ENCODE measurements at regions not wholly inside any gene's neighbourhood (a gene's known extent, or its start where the extent isn't known, plus 50 kb on each side); places are given as distances from the start of the nearest gene placed in this dataset.

DNA sequence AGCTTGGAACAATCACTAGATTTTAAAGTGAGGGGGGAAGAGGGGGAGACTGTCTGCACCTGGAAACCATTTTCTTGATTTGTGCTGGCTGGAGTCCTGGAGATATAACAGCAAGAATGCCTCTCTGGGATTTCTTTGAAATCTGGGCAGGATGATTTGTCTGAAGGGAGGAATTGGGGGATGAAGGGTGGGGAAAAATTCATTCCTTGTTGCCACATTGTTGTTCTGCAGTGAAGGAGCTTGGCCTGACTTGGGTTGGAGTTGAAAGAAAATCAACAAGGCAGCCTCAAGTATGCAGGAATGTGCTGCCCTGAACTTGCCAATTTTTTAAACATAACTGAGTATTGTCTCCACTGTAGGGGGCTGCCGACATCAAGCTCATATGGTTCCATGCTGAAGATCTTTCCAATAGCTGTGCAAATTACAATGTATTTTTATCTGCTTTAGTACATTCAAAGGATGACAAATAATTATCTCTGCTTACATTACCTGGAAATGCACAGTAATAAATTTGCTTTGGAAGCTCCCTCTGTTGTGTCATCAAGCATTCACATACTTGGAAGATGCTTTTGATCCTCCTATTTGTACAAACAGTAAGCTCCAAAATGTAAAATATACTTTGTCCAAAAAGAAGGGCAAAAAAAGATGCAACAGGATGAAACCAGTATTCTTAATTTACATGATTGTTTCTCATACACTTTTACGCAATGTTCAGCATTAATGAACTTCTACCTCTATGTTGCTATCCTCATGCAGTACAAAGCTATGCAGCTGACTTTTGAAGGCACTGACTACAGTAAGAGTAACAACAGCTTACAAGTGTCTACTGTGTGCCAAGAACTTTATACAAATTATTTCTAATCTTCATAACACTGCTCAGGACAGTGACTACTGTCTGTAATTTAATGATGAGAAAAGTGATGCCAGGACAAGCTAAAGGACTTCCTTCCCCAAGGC, 627.9 kb upstream of the KLF12 start:
- Histone ChIP-seq H3K4me1 (ENCODE audit: control insufficient read depth, low read depth, low read length) (peaks cover 2% of the 10 kb centered on the region), H3K36me3 (ENCODE audit: control insufficient read depth, insufficient read depth, low read length) (no peaks in the 10 kb centered on the region), H3K23ac (ENCODE audit: low read length) (no peak overlapping the region), H3K79me2 (ENCODE audit: control insufficient read depth, insufficient read depth, low read length) (no peaks in the 10 kb centered on the region), H3K27me3 (ENCODE audit: insufficient read depth, low read length, poor library complexity) (no peaks in the 10 kb centered on the region), H2BK120ac (ENCODE audit: low read depth, low read length) (no peak overlapping the region), H3K56ac (ENCODE audit: low read length) (no peak overlapping the region), H2BK15ac (replicated peaks; ENCODE audit: low read depth) (no peak overlapping the region), H3K79me1 (ENCODE audit: low read length) (no peaks in the 10 kb centered on the region), H3K4ac (ENCODE audit: low read depth, low read length) (no peak overlapping the region), H3K4me3 (ENCODE audit: low read length) (no peak overlapping the region), H2AK5ac (ENCODE audit: low read length) (no peak overlapping the region), H3K9ac (ENCODE audit: low read length) (no peak overlapping the region), H4K5ac (ENCODE audit: low read length) (no peak overlapping the region), H2BK5ac (ENCODE audit: low read length) (no peak overlapping the region), H3K18ac (ENCODE audit: low read length) (no peak overlapping the region), H3K4me2 (ENCODE audit: low read length) (no peak overlapping the region), H4K8ac (ENCODE audit: low read depth, low read length) (peak overlapping the region; percentile 5), H3K27ac (ENCODE audit: low read depth, low read length) (no peak overlapping the region)
- DNase-seq, result peak; percentile 9
- no CpG with 5 or more reads among the region's 2 CpGs for WGBS (ENCODE audit: extremely low coverage, insufficient coverage, low lambda C conversion rate)

DNA sequence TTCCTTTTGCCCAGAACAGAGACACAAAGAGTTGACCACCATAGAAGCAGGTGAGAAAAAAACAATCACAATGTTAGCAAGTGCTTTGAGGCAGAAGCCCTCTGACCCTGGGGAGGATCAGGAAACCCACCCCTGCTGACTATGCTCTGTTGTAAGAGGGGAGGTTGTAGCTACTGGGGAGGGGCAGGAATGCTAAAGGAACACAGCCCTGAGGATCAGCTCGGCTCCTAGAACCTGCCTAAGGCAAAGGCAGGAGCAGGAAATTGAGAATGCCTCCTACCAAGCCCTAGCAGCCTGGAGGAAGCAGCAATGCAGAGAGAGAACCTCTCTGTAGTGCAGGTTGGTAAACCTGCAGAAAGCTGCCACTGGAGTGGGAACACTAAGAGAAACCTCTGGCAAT, 624.0 kb upstream of the KLF12 start:
- WGBS (ENCODE audit: extremely low coverage, insufficient coverage, low lambda C conversion rate), result no CpG with 5 or more reads among the region's 1 CpG
- peak; percentile 77 for DNase-seq
- H3K27ac ChIP-seq (ENCODE audit: low read depth, low read length), result no peak overlapping the region

DNA sequence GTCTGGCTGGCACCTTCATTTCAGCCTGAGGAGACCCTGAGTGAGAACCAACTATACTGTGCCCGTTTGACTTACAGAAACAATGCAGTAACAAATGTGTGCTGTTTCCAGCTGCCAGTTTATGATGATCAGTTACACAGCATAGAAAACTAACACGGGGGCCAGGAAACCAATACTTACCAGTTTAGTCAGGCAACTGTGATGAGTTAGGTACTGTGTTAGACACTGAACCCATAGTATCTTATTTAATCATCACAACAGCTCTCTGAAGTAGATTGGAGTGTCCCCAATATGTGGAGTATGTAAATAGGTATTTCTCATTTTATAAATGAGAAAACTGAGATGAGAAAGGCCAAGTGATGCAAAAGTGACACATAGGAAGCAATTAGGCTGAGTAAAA, 620.9 kb upstream of the KLF12 start:
- Histone ChIP-seq H3K27me3 (ENCODE audit: insufficient read depth, low read length, poor library complexity) (no peaks in the 10 kb centered on the region), H3K4me1 (ENCODE audit: control insufficient read depth, low read depth, low read length) (no peaks in the 10 kb centered on the region), H3K4me3 (ENCODE audit: low read length) (no peak overlapping the region), H2AK5ac (ENCODE audit: low read length) (no peak overlapping the region), H3K56ac (ENCODE audit: low read length) (no peak overlapping the region), H2BK5ac (ENCODE audit: low read length) (no peak overlapping the region), H3K4ac (ENCODE audit: low read depth, low read length) (no peak overlapping the region), H4K5ac (ENCODE audit: low read length) (no peak overlapping the region), H3K4me2 (ENCODE audit: low read length) (no peak overlapping the region), H3K18ac (ENCODE audit: low read length) (no peak overlapping the region), H3K27ac (ENCODE audit: low read depth, low read length) (no peak overlapping the region), H2BK15ac (replicated peaks; ENCODE audit: low read depth) (no peak overlapping the region), H3K23ac (ENCODE audit: low read length) (no peak overlapping the region), H3K79me1 (ENCODE audit: low read length) (no peaks in the 10 kb centered on the region), H3K36me3 (ENCODE audit: control insufficient read depth, insufficient read depth, low read length) (no peaks in the 10 kb centered on the region), H3K79me2 (ENCODE audit: control insufficient read depth, insufficient read depth, low read length) (no peaks in the 10 kb centered on the region), H4K8ac (ENCODE audit: low read depth, low read length) (no peak overlapping the region), H2BK120ac (ENCODE audit: low read depth, low read length) (no peak overlapping the region), H3K9ac (ENCODE audit: low read length) (no peak overlapping the region)
- no peak for DNase-seq
- WGBS (ENCODE audit: extremely low coverage, insufficient coverage, low lambda C conversion rate), result no CpG with 5 or more reads among the region's 2 CpGs

More for the DNA sequence above, 624.0 kb upstream of the KLF12 start:
- Histone ChIP-seq H3K4ac (ENCODE audit: low read depth, low read length) (no peak overlapping the region), H3K56ac (ENCODE audit: low read length) (peak overlapping the region; percentile 6), H4K8ac (ENCODE audit: low read depth, low read length) (no peak overlapping the region), H3K4me1 (ENCODE audit: control insufficient read depth, low read depth, low read length) (peaks cover 2% of the 10 kb centered on the region), H4K5ac (ENCODE audit: low read length) (no peak overlapping the region), H3K4me2 (ENCODE audit: low read length) (no peak overlapping the region), H2AK5ac (ENCODE audit: low read length) (no peak overlapping the region), H3K27me3 (ENCODE audit: insufficient read depth, low read length, poor library complexity) (no peaks in the 10 kb centered on the region), H3K79me2 (ENCODE audit: control insufficient read depth, insufficient read depth, low read length) (no peaks in the 10 kb centered on the region), H3K4me3 (ENCODE audit: low read length) (no peak overlapping the region), H2BK5ac (ENCODE audit: low read length) (no peak overlapping the region), H3K18ac (ENCODE audit: low read length) (no peak overlapping the region), H2BK120ac (ENCODE audit: low read depth, low read length) (no peak overlapping the region), H3K9ac (ENCODE audit: low read length) (no peak overlapping the region), H3K36me3 (ENCODE audit: control insufficient read depth, insufficient read depth, low read length) (no peaks in the 10 kb centered on the region), H3K79me1 (ENCODE audit: low read length) (no peaks in the 10 kb centered on the region), H3K23ac (ENCODE audit: low read length) (no peak overlapping the region), H2BK15ac (replicated peaks; ENCODE audit: low read depth) (no peak overlapping the region)

DNA sequence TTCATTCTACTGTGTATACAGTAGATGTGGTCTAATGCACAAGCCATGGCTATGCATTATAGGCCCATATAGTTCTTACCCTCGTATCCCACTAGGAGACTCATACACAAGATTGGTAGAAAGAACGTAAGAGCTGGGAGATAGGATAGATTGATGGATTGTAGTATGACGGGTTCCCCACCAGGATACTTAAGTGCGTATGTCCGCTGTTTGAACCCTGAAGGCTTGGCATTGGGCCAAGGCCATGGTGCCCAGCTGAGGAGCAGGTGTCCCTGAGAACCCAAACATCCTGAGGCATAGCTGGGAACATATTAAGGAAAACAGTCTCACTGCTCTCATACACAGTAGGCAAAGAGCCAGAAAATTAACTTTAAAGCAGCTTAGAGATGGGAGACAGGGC, 617.5 kb upstream of the KLF12 start:
- no peak overlapping the region for H2BK5ac ChIP-seq (ENCODE audit: low read length)
- WGBS (ENCODE audit: extremely low coverage, insufficient coverage, low lambda C conversion rate), result no CpG with 5 or more reads among the region's 5 CpGs
- no peak overlapping the region for H3K4ac ChIP-seq (ENCODE audit: low read depth, low read length)
- no peak overlapping the region for H3K18ac ChIP-seq (ENCODE audit: low read length)
- H3K27me3 ChIP-seq (ENCODE audit: insufficient read depth, low read length, poor library complexity), result no peaks in the 10 kb centered on the region
- H3K79me1 ChIP-seq (ENCODE audit: low read length), result no peaks in the 10 kb centered on the region
- H3K4me1 ChIP-seq (ENCODE audit: control insufficient read depth, low read depth, low read length), result no peaks in the 10 kb centered on the region
- no peak overlapping the region for H3K56ac ChIP-seq (ENCODE audit: low read length)
- no peak overlapping the region for H2BK120ac ChIP-seq (ENCODE audit: low read depth, low read length)
- no peak overlapping the region for H3K4me3 ChIP-seq (ENCODE audit: low read length)
- no peak overlapping the region for H3K27ac ChIP-seq (ENCODE audit: low read depth, low read length)
- no peaks in the 10 kb centered on the region for H3K79me2 ChIP-seq (ENCODE audit: control insufficient read depth, insufficient read depth, low read length)
- H4K5ac ChIP-seq (ENCODE audit: low read length), result no peak overlapping the region
- no peak overlapping the region for H2AK5ac ChIP-seq (ENCODE audit: low read length)
- H3K36me3 ChIP-seq (ENCODE audit: control insufficient read depth, insufficient read depth, low read length), result no peaks in the 10 kb centered on the region
- H2BK15ac ChIP-seq (replicated peaks; ENCODE audit: low read depth), result no peak overlapping the region
- no peak overlapping the region for H4K8ac ChIP-seq (ENCODE audit: low read depth, low read length)
- H3K23ac ChIP-seq (ENCODE audit: low read length), result no peak overlapping the region
- DNase-seq, result no peak
- no peak overlapping the region for H3K9ac ChIP-seq (ENCODE audit: low read length)
- H3K4me2 ChIP-seq (ENCODE audit: low read length), result no peak overlapping the region

DNA sequence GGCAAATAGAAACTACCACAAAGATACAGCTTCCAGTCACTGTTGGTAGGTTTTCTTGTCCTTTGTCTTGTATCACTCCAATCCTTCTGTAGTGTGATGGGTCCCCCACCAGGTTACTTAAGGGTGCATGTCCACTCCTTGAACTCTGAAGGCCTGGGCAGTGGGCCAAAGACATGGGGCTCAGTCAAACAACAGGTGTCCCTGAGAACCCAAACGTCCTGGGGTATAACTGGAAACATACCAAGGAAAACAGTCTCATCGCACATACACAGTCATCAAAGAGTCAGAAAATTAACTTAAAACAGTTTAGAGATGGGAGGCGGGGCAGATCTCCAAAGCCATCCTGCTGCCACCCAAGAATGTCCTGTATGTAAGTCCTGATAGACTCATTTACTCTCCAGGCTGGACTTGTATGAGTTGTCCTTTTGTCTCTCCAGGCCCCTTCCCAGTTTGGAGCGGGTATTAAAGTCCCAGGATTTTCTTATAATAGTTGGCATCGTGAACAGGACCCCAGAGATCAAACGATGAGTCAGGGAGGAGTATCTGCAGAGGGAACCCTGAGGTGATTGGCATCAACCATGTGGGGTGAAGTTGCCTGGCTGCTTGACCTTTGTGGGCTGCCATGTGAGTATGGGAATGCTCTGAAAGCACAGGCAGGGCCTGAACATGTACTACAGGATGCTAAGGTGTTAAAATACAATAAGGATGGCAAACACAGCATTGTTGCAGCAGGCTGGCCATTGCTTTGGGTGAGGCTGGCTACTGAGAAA, 613.2 kb upstream of the KLF12 start:
- no peak overlapping the region for H3K4me3 ChIP-seq (ENCODE audit: low read length)
- H3K79me1 ChIP-seq (ENCODE audit: low read length), result no peaks in the 10 kb centered on the region
- H3K4me2 ChIP-seq (ENCODE audit: low read length), result no peak overlapping the region
- no peak overlapping the region for H2BK120ac ChIP-seq (ENCODE audit: low read depth, low read length)
- H3K9ac ChIP-seq (ENCODE audit: low read length), result no peak overlapping the region
- no peaks in the 10 kb centered on the region for H3K27me3 ChIP-seq (ENCODE audit: insufficient read depth, low read length, poor library complexity)
- no peak overlapping the region for H2AK5ac ChIP-seq (ENCODE audit: low read length)
- H3K4me1 ChIP-seq (ENCODE audit: control insufficient read depth, low read depth, low read length), result no peaks in the 10 kb centered on the region
- no peak overlapping the region for H3K27ac ChIP-seq (ENCODE audit: low read depth, low read length)
- no peak overlapping the region for H3K56ac ChIP-seq (ENCODE audit: low read length)
- no peaks in the 10 kb centered on the region for H3K36me3 ChIP-seq (ENCODE audit: control insufficient read depth, insufficient read depth, low read length)
- no peak overlapping the region for H4K5ac ChIP-seq (ENCODE audit: low read length)
- H3K23ac ChIP-seq (ENCODE audit: low read length), result no peak overlapping the region
- DNase-seq, result no peak
- H3K4ac ChIP-seq (ENCODE audit: low read depth, low read length), result no peak overlapping the region
- no CpG with 5 or more reads among the region's 6 CpGs for WGBS (ENCODE audit: extremely low coverage, insufficient coverage, low lambda C conversion rate)
- H2BK5ac ChIP-seq (ENCODE audit: low read length), result no peak overlapping the region
- no peak overlapping the region for H2BK15ac ChIP-seq (replicated peaks; ENCODE audit: low read depth)
- H4K8ac ChIP-seq (ENCODE audit: low read depth, low read length), result no peak overlapping the region
- no peak overlapping the region for H3K18ac ChIP-seq (ENCODE audit: low read length)
- no peaks in the 10 kb centered on the region for H3K79me2 ChIP-seq (ENCODE audit: control insufficient read depth, insufficient read depth, low read length)
